NCI-H526 treated with DMSO at 0.1 percent for 48 hours (cell line): ENCODE measurements at regions not wholly inside any gene's neighbourhood (a gene's known extent, or its start where the extent isn't known, plus 50 kb on each side); places are given as distances from the start of the nearest gene placed in this dataset.

ENCODE experiments used
- DNase-seq: peaks from one replicate; lab custom pipeline; 2025; lab: John Stamatoyannopoulos, UW

- no peak for DNase-seq
Observed at GRCh38 chr3:56894881-56895431, 93.2 kb upstream of the ARHGEF3 start.

DNA sequence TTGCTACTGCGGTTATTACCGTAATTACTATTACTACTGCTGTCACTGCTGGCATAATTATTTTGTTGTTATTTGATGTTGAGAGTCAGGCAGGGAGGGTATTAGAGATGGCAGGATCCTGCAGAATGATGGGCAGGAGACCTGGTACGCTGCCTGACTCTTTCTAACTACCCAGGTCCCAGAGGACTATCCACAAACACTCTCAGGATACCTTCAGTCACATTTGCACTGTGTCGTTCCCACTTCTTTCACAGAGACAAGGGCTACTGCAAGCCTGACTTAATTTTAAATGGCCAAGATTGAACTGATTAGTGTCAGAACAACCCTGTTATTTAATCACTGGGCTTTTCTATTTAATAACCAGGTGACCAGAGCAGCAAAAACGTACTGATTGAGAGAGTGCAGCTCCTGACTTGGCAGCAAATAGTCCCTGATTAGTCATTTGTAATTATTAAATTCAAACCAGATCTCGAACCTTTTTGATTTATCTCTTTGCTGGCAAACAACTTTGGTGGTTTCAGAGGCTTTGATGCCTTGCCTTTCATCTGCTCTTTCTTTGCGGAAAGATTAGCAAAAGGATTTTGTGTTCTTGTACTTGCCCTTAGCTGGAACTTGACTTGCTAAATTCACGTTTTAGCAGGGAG, 88.8 kb upstream of the ARHGEF3 start:
- DNase-seq: no peak

DNA sequence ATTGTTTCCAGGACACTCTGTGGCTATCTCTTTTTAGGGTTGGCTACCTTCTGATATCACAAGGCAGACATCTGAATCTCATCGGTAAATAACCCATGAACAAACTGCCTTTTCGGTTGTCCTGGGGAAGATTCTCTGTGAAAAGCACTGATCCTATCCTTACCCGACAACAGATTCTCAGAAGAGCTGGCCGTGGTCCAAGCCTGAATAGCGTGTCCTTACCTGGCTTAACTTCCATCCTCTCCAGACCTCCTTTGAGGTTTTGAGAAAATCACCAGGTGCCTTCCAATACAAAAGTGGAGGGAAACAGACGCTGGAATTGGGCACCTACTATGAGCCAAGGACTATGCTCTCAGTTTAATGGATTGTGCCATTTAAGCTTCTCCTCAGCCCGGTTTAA, 87.4 kb upstream of the ARHGEF3 start:
- DNase-seq: no peak

GRCh38 chr3:56887402-56888025, 85.8 kb upstream of the ARHGEF3 start:
- DNase-seq: no peak

DNA sequence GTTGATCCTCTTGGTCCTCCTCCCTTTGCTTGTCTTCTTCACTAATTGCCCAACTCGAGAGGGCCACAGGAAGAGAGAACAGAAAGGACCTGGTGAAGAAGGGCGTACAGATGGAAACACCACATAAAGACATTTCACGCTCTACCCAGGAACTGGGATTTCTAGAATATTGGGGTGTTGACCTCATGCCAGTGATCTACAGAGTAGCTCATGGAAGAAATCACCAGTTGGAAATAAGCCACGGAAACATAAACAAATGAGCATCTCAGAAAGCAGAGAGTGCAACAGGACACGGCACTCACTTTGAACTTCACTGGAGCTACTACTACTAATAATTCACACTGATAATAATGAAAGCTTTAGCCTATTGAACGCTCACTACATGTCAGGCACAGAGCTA, 84.6 kb upstream of the ARHGEF3 start:
- no peak for DNase-seq

GRCh38 chr3:56885879-56886278, 84.1 kb upstream of the ARHGEF3 start:
- no peak for DNase-seq

GRCh38 chr3:56885453-56885852, 83.7 kb upstream of the ARHGEF3 start:
- DNase-seq: no peak

- no peak for DNase-seq
Observed at GRCh38 chr3:56884387-56884786, 82.6 kb upstream of the ARHGEF3 start.

DNA sequence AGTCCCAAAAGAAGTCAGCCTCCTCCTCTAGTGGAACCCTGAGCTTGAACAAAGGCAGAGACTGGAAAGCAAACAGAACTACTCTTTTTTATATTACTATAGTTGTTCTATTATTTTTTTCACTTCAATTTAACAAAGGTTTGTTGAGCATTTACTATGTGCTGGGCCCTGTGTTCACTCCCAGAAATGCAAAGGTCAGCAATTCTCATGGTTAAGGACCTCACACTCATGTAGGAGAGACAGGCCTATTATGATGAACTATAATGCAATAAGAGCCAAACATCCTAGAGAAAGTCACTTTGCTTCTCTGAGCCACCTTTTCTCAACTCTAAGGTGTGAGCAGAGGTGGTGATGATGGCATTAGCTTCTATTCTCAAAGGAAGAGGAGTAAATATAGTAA, 82.1 kb upstream of the ARHGEF3 start:
- no peak for DNase-seq

DNA sequence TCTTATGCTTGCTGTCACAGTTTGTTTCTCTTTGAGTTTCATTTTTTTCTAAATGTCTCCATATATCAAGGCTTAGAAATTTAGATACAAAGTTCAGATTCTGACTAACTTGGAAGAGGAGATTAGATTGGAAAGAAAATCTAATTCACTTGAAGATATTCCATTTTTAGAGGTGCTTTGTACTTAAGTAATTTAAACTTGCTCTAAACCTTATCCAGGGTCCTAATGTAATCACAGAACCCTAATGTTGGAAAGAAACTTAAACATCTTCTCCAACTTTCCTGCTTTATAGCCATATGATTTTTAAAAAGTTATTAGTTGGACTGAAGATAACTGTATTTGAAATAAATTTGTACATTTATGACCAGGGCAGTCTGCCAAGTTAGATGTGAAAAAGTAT, 81.1 kb upstream of the ARHGEF3 start:
- no peak for DNase-seq

- no peak for DNase-seq
Observed at GRCh38 chr3:56881841-56882240, 80.1 kb upstream of the ARHGEF3 start.

DNA sequence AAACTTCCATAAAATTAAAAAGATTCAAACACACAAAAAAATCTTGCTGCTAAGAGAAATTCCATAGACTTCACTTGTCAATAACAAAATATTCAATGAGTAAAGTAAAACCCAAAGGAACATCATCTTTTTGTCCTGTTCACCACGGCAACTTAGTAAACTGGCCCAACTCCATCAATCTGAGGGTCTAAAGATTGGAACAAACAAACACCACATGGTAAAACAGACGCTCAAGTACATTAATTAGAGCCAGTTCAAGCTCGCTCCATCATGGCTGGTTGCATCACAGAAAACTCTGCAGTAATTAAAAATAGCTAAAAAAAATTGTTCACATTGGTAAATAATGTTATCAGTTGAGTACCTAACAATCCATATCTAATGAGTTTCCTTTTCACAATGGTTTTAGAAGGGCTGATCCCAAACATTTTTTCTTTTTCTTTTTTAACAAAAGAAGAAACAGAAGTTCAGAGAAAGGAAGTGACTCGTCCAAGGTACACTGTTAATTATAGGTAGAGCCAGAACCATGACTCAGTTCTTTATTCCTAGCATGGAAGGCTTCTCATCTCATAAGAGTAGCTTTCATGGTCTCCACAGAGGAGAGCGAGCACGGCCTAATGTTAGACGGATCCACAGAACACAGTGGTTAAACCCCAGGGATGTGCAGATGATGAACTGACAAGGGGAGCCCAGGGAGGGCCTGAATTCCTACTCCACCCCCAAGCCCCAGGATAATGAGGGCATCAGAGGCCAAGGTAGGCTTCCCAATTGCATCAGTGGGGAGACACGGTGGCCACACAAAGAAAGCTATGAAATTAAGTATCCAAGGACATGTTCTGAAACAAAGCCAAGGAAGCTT, 79.2 kb upstream of the ARHGEF3 start:
- no peak for DNase-seq

DNA sequence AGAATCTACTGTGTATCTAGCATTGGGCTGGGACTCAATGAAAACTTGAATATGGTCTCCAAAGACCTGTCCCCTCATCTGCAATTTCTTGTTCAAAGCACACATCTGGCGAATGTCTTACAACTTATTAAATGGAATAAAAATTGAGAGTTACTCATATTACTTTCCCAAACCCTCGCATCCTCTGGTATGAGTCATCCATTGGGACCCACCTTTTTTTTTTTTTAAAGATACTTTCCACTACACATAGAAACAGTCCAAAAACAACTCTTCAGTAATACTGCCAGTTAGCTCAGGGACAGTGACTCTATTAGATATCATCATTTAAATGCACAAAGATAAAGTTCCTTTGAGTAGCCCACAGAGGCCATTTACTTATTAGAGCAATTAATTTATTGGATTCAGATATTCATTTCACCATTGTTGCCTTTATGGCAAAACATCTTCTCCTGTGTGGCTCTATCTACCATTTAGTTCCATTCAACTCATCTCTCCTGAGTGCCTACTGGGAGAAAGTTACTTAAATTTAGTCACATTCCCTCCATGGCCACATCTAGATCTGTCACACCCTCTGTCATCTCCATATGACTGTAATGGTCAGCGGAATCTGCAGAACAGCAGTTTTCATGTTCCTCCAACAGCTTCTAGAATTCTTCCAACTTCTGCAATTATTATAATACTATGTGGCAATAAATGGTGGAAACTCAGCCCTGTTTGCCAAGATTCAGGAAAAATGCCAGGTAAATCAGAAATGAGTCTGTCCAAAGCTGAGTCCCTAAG, 77.9 kb upstream of the ARHGEF3 start:
- no peak for DNase-seq

DNA sequence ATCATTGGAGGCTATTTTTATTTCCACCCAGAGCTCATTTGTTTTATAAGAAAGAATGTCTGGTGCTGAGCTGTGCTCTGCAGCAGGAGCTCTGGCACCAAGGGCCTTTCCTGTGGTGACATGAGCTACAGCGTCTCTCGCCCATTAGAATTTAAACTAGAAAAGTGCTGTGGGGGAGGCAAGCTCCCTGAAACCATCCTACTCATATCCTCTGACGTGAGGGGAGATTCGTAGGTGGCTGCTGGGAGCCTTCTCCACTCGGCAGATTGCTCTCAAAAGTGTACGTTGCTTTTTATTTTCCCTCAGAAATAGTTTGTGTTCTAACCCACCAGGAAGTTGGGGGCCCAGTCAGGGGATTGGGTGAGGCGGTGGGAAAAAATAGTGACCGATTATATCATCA, 76.3 kb upstream of the ARHGEF3 start:
- no peak for DNase-seq

DNA sequence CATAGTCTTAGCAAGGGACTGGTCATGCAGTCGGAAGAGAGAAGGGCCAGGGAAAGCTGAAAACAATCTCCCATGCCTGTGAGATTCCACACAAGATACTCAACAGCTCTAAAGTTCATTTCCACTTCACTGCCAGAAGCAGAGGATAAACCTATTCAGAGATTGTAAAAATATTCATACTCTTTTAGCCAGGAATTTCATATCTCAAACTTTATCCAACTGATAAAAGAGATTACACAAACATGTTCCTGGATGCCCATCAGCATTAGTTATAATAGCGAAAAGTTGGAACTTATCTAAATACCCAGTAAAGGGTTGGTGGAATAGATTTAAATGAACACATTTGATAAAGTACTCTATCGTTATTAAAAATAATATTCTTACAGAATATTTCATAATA, 75.2 kb upstream of the ARHGEF3 start:
- DNase-seq: no peak

GRCh38 chr3:56874269-56874668, 72.5 kb upstream of the ARHGEF3 start:
- DNase-seq: no peak

DNA sequence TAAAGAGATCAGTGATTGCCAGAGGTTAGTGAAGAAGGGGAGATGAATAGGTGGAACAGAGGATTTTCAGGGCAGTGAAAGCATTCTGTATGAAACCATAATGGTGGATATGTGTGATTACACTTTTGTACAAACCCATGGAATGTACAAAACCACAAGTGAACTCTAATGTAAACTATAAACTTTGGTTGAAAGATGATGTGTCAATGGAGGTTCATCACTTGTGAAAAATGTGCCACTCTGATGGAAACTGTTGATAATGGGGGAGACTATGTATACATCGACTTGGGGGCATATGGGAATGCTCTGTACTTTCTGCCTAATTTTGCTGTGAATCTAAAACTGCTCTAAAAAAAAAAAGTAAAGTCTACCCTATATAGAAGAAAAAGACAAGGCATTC, 68.7 kb upstream of the ARHGEF3 start:
- no peak for DNase-seq

GRCh38 chr3:56869157-56869889, 67.6 kb upstream of the ARHGEF3 start:
- DNase-seq: no peak

GRCh38 chr3:56868706-56869105, 67.0 kb upstream of the ARHGEF3 start:
- no peak for DNase-seq

GRCh38 chr3:56867671-56868070, 65.9 kb upstream of the ARHGEF3 start:
- DNase-seq: no peak

GRCh38 chr3:56864918-56865524, 63.3 kb upstream of the ARHGEF3 start:
- DNase-seq: no peak
